GM19239 (cell line): ENCODE measurements at regions not wholly inside any gene's neighbourhood (a gene's known extent, or its start where the extent isn't known, plus 50 kb on each side); places are given as distances from the start of the nearest gene placed in this dataset.
"Not testable (repeated sequence)": the region's sequence is repeated elsewhere in the genome, so short reads cannot be mapped to it uniquely, and the experiment has no call there.

Experiments
- DNase-seq: peaks from one replicate; pipeline ENCODE4 v3.0.0; 2011; ENCODE audit warnings: low spot score; ENCODE audit not compliant: insufficient read length
- FAIRE-seq: peaks from 2 replicates; lab custom pipeline; 2011; peaks lifted over from hg19 to GRCh38; lab: Jason Lieb, UNC

- no peak for DNase-seq
- no peak for FAIRE-seq
Observed at GRCh38 chr5:67901814-67902496, 313.6 kb upstream of the PIK3R1 start.

- DNase-seq (no peak), FAIRE-seq (no peak)
Observed at GRCh38 chr5:67900514-67900913, 315.0 kb upstream of the PIK3R1 start.

- no peak for FAIRE-seq
- no peak for DNase-seq
Observed at GRCh38 chr5:67897980-67898379, 317.6 kb upstream of the PIK3R1 start.

- DNase-seq (no peak), FAIRE-seq (no peak)
Observed at GRCh38 chr5:67897431-67897830, 318.1 kb upstream of the PIK3R1 start.

- DNase-seq = no peak
- no peak for FAIRE-seq
Observed at GRCh38 chr5:67896930-67897313, 318.6 kb upstream of the PIK3R1 start.

GRCh38 chr5:67896311-67896929 lies 319.1 kb upstream of the PIK3R1 start:
- FAIRE-seq = no peak
- no peak for DNase-seq

- DNase-seq, FAIRE-seq: not testable (repeated sequence)
Observed at GRCh38 chr5:67889870-67890269, 325.7 kb upstream of the PIK3R1 start.

GRCh38 chr5:67887748-67888161 lies 327.8 kb upstream of the PIK3R1 start:
- DNase-seq (no peak), FAIRE-seq (no peak)

GRCh38 chr5:67886761-67887160 lies 328.8 kb upstream of the PIK3R1 start:
- DNase-seq = no peak

GRCh38 chr5:67880876-67881275 lies 334.7 kb upstream of the PIK3R1 start:
- DNase-seq (no peak), FAIRE-seq (no peak)

More at GRCh38 chr5:67886761-67887160, 328.8 kb upstream of the PIK3R1 start:
- FAIRE-seq = no peak

- DNase-seq (no peak), FAIRE-seq (no peak)
Observed at GRCh38 chr5:67880511-67880805, 335.1 kb upstream of the PIK3R1 start.

GRCh38 chr5:67879620-67880510 lies 335.7 kb upstream of the PIK3R1 start:
- no peak for DNase-seq
- no peak for FAIRE-seq

GRCh38 chr5:67878933-67879332 lies 336.6 kb upstream of the PIK3R1 start:
- FAIRE-seq (no peak), DNase-seq (no peak)

GRCh38 chr5:67876371-67876770 lies 339.2 kb upstream of the PIK3R1 start:
- no peak for DNase-seq
- no peak for FAIRE-seq

- FAIRE-seq = no peak
- no peak for DNase-seq
Observed at GRCh38 chr5:67875601-67876000, 340.0 kb upstream of the PIK3R1 start.

GRCh38 chr5:67873935-67874334 lies 341.6 kb upstream of the PIK3R1 start:
- no peak for DNase-seq

GRCh38 chr5:67870662-67871061 lies 344.9 kb upstream of the PIK3R1 start:
- FAIRE-seq (no peak), DNase-seq (no peak)

More at GRCh38 chr5:67873935-67874334, 341.6 kb upstream of the PIK3R1 start:
- FAIRE-seq = no peak

GRCh38 chr5:67864335-67864734 lies 351.2 kb upstream of the PIK3R1 start:
- not testable (repeated sequence) for DNase-seq, FAIRE-seq

- FAIRE-seq = no peak
- no peak for DNase-seq
Observed at GRCh38 chr5:67858471-67859031, 357.0 kb upstream of the PIK3R1 start.

GRCh38 chr5:67857502-67857901 lies 358.1 kb upstream of the PIK3R1 start:
- FAIRE-seq (no peak), DNase-seq (no peak)

- FAIRE-seq (no peak), DNase-seq (no peak)
Observed at GRCh38 chr5:67855523-67855922, 360.0 kb upstream of the PIK3R1 start.
